Transverse colon (tissue), 3 donors: ENCODE measurements at regions not wholly inside any gene's neighbourhood (a gene's known extent, or its start where the extent isn't known, plus 50 kb on each side); places are given as distances from the start of the nearest gene placed in this dataset.

Experiments
- EP300 ChIP-seq: sonication (generic); formaldehyde crosslinking; IDR thresholded peaks from one replicate; pipeline ENCODE4 v1.6.1; 2017; ENCODE audit warnings: antibody characterized with exemption, low read depth
- TF ChIP-seq, protein P1 (sequence below), 5 experiments: fragments of 200-600 bp in 3 of 5; fragments of 450-650 bp in 2 of 5; sonication (generic) in 3 of 5; IDR thresholded peaks; 1 replicate in 2 of 5; 2 replicates in 3 of 5; pipeline ENCODE4 v1.5.1; 2016 to 2017; ENCODE audit warnings: antibody characterized with exemption in 5 of 5, inconsistent platforms in 3 of 5, mild to moderate bottlenecking in 2 of 5, moderate library complexity in 1 of 5

DNA sequence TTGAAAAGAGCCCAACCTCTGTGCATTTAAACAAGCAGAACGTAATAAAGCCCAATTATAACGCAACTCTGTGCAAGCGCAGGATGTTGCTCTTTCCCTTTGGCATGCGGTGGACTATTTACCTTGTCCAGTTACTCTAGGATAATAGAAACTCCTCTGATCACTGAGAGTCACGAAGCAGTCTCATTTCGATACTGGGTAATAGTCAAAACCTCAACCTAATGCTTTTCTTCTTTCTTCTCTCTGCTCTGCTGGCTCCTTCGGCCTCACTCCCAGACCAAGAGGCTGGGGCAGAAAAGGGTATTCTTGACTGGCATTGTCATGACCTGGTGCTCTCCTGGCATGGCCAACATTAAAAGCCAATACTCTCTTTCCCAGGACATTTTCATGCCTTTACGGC, 89.7 kb upstream of the GCFC2 start:
- TF ChIP-seq, protein P1, sequence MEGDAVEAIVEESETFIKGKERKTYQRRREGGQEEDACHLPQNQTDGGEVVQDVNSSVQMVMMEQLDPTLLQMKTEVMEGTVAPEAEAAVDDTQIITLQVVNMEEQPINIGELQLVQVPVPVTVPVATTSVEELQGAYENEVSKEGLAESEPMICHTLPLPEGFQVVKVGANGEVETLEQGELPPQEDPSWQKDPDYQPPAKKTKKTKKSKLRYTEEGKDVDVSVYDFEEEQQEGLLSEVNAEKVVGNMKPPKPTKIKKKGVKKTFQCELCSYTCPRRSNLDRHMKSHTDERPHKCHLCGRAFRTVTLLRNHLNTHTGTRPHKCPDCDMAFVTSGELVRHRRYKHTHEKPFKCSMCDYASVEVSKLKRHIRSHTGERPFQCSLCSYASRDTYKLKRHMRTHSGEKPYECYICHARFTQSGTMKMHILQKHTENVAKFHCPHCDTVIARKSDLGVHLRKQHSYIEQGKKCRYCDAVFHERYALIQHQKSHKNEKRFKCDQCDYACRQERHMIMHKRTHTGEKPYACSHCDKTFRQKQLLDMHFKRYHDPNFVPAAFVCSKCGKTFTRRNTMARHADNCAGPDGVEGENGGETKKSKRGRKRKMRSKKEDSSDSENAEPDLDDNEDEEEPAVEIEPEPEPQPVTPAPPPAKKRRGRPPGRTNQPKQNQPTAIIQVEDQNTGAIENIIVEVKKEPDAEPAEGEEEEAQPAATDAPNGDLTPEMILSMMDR (IDR thresholded peaks at IDR 0.05): no peak
- no peak for TF ChIP-seq EP300
